ENCODE measurements at regions not wholly inside any gene's neighbourhood (a gene's known extent, or its start where the extent isn't known, plus 50 kb on each side); places are given as distances from the start of the nearest gene placed in this dataset.

DNA sequence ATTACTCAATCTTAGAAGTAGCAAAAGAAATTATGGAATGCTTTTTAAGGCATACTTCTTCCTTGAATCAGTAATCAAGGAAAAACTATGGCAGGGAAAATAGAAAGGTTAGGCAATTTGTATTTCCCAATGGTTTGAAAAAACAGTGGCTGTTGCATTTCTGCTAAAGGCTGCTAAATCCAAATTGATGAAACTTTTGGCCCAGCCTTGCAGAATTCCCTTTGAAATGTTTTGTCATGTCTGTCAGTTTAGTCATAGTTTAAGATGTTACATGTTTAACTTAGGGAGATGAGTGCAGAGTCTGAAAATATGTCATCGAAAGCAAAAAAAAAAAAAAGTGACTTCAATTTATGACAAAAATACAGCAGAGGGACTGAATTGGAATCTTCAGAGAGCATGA is 878.9 kb upstream of the WWC1 start:
- DNase-seq (ENCODE audit: low read depth, low spot score) (no peak), FAIRE-seq (no peak)
- no peak overlapping the region for H3K9ac ChIP-seq (replicated peaks; ENCODE audit: extremely low read depth, insufficient read depth, low read length)
- no peak overlapping the region for H3K4me2 ChIP-seq (ENCODE audit: insufficient read depth, low read length)
- dilution Hi-C loops (cut with MboI; ENCODE audit: extremely low pct_ligation_motif_present, low sequenced_read_pairs): no loop called here
- H2AFZ ChIP-seq (ENCODE audit: low read depth, low read length): no peak overlapping the region
- H3K27ac ChIP-seq (ENCODE audit: insufficient read depth, low read depth, low read length): no peak overlapping the region
- no peak overlapping the region for H3K4me3 ChIP-seq (replicated peaks in 1 of 3; ENCODE audit: insufficient read depth in 1 of 3, low read depth in 1 of 3, low read length in 3 of 3)
- no peaks in the 10 kb centered on the region for H3K27me3 ChIP-seq (ENCODE audit: control insufficient read depth in 2 of 2, insufficient read depth in 2 of 2, low read length in 2 of 2)
- no peaks in the 10 kb centered on the region for H3K36me3 ChIP-seq (ENCODE audit: control insufficient read depth in 2 of 2, extremely low read depth in 1 of 2, insufficient read depth in 2 of 2, low read length in 2 of 2)
- intact Hi-C loops (cut with micrococcal nuclease): no loop called here
- TF ChIP-seq, protein P1, sequence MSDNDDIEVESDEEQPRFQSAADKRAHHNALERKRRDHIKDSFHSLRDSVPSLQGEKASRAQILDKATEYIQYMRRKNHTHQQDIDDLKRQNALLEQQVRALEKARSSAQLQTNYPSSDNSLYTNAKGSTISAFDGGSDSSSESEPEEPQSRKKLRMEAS (IDR thresholded peaks at IDR 0.05; ENCODE audit: insufficient read depth, insufficient read length): no peak
- TF ChIP-seq JUN (IDR thresholded peaks at IDR 0.05; ENCODE audit: borderline replicate concordance, insufficient read depth, insufficient read length, low read depth): no peak
- TF ChIP-seq POLR2A (IDR thresholded peaks at IDR 0.05; ENCODE audit: low read depth, low read length): no peak
- TF ChIP-seq, protein P2, sequence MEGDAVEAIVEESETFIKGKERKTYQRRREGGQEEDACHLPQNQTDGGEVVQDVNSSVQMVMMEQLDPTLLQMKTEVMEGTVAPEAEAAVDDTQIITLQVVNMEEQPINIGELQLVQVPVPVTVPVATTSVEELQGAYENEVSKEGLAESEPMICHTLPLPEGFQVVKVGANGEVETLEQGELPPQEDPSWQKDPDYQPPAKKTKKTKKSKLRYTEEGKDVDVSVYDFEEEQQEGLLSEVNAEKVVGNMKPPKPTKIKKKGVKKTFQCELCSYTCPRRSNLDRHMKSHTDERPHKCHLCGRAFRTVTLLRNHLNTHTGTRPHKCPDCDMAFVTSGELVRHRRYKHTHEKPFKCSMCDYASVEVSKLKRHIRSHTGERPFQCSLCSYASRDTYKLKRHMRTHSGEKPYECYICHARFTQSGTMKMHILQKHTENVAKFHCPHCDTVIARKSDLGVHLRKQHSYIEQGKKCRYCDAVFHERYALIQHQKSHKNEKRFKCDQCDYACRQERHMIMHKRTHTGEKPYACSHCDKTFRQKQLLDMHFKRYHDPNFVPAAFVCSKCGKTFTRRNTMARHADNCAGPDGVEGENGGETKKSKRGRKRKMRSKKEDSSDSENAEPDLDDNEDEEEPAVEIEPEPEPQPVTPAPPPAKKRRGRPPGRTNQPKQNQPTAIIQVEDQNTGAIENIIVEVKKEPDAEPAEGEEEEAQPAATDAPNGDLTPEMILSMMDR (IDR thresholded peaks at IDR 0.05; ENCODE audit: extremely low read depth in 1 of 2, insufficient read depth in 1 of 2, low read depth in 1 of 2, low read length in 2 of 2): no peak
- ChIA-PET POLR2A (no interaction called here), CTCF (no interaction called here)
- no peaks in the 10 kb centered on the region for H3K79me2 ChIP-seq (ENCODE audit: control insufficient read depth, insufficient read depth, low read length)
- H3K4me1 ChIP-seq (ENCODE audit: control insufficient read depth, extremely low read depth, insufficient read depth, low read length): no peaks in the 10 kb centered on the region
- H4K20me1 ChIP-seq (replicated peaks; ENCODE audit: control insufficient read depth, extremely low read depth, insufficient read depth, low read length): no peaks in the 10 kb centered on the region
- no peaks in the 10 kb centered on the region for H3K9me3 ChIP-seq (replicated peaks; ENCODE audit: control insufficient read depth, insufficient read depth, low read length)
- no peaks in the 10 kb centered on the region for H3K9me1 ChIP-seq (replicated peaks; ENCODE audit: control insufficient read depth, extremely low read depth, insufficient read depth, low read length)
- no TSS peak for BruUV-seq (replicated peaks)

DNA sequence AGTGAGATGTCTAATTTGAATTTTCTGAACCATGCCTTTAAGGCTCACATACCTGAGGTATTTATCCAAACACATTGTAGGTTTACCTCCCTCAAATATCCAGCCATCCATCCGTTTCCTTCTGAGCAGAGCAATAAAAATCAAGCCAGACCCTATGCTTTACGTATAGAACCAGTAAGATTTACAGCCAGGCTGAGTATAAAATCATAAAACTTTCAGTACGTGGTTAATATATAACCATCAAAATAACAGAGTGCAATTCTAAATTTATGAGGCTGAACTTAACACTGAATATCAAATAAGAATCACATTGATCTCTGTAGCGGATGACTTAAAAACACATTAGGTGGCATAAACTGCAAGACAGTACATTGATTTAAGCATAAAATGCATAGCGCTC is 877.9 kb upstream of the WWC1 start:
- no TSS peak for BruUV-seq (replicated peaks)
- dilution Hi-C loops (cut with MboI; ENCODE audit: extremely low pct_ligation_motif_present, low sequenced_read_pairs) (no loop called here), intact Hi-C loops (cut with micrococcal nuclease) (no loop called here)
- H4K20me1 ChIP-seq (replicated peaks; ENCODE audit: control insufficient read depth, extremely low read depth, insufficient read depth, low read length): no peaks in the 10 kb centered on the region
- no peaks in the 10 kb centered on the region for H3K9me3 ChIP-seq (replicated peaks; ENCODE audit: control insufficient read depth, insufficient read depth, low read length)
- H3K36me3 ChIP-seq (ENCODE audit: control insufficient read depth in 2 of 2, extremely low read depth in 1 of 2, insufficient read depth in 2 of 2, low read length in 2 of 2): no peaks in the 10 kb centered on the region
- no peaks in the 10 kb centered on the region for H3K4me1 ChIP-seq (ENCODE audit: control insufficient read depth, extremely low read depth, insufficient read depth, low read length)
- H2AFZ ChIP-seq (ENCODE audit: low read depth, low read length): no peak overlapping the region
- no peak overlapping the region for H3K4me3 ChIP-seq (replicated peaks in 1 of 3; ENCODE audit: insufficient read depth in 1 of 3, low read depth in 1 of 3, low read length in 3 of 3)
- H3K9me1 ChIP-seq (replicated peaks; ENCODE audit: control insufficient read depth, extremely low read depth, insufficient read depth, low read length): no peaks in the 10 kb centered on the region
- no peak overlapping the region for H3K4me2 ChIP-seq (ENCODE audit: insufficient read depth, low read length)
- FAIRE-seq (no peak), DNase-seq (ENCODE audit: low read depth, low spot score) (no peak)
- no peak overlapping the region for H3K27ac ChIP-seq (ENCODE audit: insufficient read depth, low read depth, low read length)
- no peaks in the 10 kb centered on the region for H3K27me3 ChIP-seq (ENCODE audit: control insufficient read depth in 2 of 2, insufficient read depth in 2 of 2, low read length in 2 of 2)
- no peak for TF ChIP-seq FOS (IDR thresholded peaks at IDR 0.05; ENCODE audit: borderline replicate concordance, insufficient read depth, low read length)
- CTCF ChIA-PET: no interaction called here
- H3K9ac ChIP-seq (replicated peaks; ENCODE audit: extremely low read depth, insufficient read depth, low read length): no peak overlapping the region
- no peaks in the 10 kb centered on the region for H3K79me2 ChIP-seq (ENCODE audit: control insufficient read depth, insufficient read depth, low read length)
- POLR2A ChIA-PET: no interaction called here

All from endothelial cell of umbilical vein (primary cell).